Kidney tubule cell (primary cell): ENCODE measurements at regions not wholly inside any gene's neighbourhood (a gene's known extent, or its start where the extent isn't known, plus 50 kb on each side); places are given as distances from the start of the nearest gene placed in this dataset.
A peak's percentile ranks its signal among the peaks of the same experiment; 100 is the strongest.
"Not testable (repeated sequence)": the region's sequence is repeated elsewhere in the genome, so short reads cannot be mapped to it uniquely, and the experiment has no call there.

ENCODE experiments used
- DNase-seq: peaks from one replicate; pipeline ENCODE4 v3.0.0-alpha.2; 2018; ENCODE audit warnings: low spot score

DNA sequence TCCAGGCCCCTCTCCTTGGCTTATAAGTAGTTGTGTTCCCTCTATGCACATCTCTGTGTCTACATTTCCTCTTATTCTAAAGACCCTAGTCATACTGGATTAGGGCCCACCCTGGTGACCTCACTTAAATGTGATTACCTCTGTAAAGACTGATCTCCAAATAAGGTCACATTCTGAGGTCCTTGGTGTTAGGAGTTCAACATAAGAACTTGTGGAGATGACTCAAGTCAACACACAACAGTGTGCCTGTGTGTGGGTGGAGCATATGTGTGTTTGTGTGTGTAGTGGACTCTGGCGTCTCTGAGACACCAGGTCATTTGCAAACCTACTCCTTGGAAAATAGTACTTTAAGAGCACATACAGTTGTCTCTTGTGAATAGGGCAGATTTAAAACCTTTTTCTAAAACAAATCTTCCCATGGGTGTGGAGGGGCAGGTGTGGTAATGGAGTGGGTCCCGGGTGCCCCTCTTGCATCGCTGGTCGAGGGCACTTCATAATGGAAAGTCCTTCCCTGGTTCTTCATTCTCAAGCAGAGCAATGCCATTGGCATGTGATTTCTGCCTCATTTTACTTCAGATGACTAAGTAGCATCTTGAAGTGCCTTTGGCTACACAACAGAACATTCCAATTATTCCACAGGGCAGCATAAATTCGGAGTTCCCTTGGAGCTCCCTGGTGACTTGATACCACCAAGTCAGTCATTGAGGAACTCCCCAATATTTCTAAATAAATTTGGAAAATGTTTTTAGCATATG is 84.4 kb downstream of the C9orf152 start:
- peak; percentile 71 for DNase-seq

- no peak for DNase-seq
Measured at GRCh38 chr9:110124439-110124838, 83.5 kb downstream of the C9orf152 start.

DNA sequence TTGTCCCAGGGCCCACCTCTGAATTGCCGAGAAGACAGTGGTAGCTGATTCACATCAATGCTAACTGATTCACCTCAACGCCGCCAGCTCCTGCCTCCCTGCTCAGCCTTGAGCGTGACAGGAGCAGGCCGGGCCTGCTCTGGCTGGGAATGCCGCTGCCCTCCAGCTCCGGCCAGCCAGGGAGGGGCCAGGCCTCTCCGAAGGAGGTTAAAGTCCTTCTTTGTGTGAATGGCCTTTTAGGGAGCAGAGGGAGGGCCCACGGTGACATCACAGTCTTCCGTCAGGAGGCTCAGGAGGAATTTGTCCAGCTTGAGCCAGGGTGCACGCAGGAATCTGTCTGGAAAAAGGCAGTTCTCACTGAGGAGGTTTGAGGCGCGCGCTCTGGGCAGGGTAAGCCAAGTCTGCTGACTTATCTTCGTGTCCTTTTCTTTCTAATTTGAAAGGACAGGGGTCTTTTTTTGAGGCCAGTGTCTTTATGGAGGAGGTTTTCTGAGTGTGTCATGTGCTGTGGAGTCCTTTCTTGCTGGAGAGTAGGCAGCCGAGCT is 82.7 kb downstream of the C9orf152 start:
- peak; percentile 98 for DNase-seq

DNA sequence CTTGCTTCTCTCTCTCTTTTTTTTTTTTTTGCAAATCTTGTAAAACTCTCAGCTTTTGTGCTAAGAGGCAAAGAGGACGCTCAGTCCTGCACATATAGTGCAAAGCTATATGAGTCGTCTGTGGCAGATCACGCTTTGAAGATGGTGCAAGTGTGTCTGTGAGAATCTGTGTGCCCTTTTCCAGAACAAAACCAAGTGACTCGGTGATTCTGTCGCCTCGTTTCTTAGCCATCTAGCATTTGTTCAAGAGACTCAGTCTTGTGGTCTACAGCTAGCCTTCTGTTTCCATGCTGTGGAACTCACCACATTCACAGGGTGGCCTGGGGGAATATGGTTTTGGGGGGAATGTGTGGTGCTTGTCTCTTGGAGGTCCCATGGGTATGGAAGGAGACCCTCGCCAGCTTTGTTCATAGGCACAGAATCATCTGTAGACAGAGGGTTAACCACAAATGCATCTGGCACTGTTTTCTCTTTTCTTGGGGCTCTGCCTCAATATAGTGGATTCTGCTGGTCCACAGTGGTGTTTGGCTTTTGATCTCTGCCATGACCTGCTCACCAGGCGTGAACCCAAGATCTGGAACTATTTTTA is 82.1 kb downstream of the C9orf152 start:
- no peak for DNase-seq

GRCh38 chr9:110126499-110126941 is 81.4 kb downstream of the C9orf152 start:
- DNase-seq: no peak

GRCh38 chr9:110126986-110127864 is 80.7 kb downstream of the C9orf152 start:
- peak; percentile 66 for DNase-seq

DNA sequence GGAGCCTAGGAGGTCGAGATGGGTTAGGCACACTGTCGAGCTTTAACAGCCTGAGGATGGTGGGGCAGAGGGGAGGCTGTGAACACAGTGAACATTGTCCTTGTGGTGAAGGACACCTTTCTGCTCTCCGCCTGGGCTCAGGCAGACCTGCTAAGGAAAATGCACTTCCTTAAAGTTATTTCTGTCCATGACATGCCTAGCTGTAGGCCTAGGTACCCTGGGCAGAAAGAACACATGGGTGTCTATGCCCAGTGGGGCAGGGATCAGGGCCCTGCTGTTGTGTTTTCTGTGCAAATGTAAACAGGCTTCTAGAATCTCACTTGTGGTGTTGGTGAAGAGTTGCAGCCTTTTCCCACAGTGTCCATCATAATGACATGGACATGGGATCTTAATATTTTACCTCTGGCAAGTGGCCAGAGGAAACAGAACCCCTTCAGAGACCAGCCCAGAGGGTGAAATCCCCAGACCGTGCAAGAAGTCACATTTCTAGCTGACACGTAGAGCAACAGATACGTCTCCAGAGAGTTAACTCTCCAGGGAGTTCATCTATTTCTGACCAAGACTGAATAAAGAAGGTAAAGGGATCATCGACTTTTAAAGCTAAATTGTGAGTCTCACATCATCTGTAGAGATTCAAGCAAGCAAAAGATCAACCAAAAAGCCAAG is 79.2 kb downstream of the C9orf152 start:
- peak; percentile 82 for DNase-seq

DNA sequence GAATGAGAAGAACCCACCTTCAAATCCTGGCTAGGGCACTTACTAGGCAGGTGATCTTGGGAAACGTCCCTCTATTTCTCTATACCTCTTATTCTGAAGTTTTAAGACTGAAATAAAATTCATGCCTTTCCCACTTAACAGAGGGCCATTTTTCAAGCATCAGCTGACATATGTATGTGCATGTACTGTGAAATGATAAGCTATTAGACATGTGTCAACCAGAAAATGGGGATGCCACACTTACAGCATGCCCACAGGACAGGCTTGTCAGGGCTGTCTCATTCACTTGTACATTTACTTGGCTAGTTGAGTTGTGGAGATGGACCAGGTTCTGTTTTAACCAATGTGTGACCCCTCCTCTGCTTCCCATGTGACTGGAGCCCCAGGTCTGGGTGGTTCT is 78.5 kb downstream of the C9orf152 start:
- no peak for DNase-seq

GRCh38 chr9:110130211-110130610 is 77.7 kb downstream of the C9orf152 start:
- DNase-seq: no peak

DNA sequence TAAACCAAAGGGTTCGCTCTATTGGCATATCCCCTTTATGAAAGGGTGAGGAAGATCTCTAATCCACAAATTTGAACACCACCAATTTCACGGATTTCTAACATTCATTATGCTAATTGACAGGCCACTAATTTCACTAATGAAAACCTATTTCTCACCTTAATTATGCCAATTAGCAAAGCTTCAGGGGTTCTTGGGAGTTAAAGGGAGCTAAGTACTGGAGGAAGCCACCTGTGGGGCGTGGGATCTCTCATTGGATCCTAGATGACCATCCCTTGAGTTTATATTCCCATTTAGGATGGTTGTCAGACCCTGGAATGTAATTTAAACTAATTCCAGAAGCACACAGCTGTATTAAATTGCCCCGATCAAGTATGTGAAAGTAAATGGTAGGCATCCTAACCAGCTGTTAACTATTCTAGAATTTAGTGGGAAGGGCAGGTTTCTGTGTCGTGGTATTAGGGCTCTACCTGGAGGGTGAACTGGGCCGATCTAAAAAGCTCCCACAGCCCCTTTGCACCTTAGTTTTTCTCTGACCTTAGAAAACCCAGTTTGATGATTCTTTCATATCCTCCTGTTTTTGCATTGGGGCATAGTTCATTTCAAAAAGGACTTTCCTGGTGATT is 77.1 kb downstream of the C9orf152 start:
- peak; percentile 48 for DNase-seq

DNA sequence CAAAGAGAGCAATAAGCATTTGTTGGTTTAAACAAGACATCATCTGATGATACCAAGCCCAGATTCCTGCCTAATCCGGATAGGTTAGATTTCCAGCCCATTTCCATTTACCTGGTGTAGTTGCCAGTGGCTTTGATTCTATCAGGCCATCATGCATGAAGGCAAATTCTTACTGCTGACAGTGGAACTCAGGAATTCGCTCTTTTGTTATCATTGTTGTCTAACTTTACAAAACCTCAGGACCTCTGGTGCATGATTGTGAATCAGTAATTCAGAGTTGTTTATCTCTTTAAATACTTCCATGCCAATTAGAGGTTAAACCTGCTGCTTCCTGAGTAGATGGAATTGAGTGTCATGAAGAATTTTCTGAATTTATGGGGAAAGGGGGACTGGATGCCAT is 76.5 kb downstream of the C9orf152 start:
- DNase-seq: peak; percentile 91

DNA sequence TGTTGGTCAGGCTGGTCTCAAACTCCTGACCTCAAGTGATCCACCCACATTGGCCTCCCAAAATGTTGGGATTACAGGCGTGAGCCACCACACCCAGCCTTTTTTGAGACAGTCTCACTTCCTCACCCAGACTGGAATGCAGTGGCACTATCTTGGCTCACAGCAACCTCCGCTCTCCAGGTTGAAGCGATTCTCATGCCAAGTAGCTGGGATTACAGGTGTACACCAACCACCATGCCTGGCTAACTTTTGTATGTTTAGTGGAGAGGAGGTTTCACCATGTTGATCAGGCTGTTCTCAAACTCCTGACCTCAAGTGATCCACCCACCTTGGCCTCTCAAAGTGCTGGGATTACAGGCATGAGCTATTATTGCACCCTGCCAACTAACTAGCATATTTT is 75.4 kb downstream of the C9orf152 start:
- DNase-seq: not testable (repeated sequence)

DNA sequence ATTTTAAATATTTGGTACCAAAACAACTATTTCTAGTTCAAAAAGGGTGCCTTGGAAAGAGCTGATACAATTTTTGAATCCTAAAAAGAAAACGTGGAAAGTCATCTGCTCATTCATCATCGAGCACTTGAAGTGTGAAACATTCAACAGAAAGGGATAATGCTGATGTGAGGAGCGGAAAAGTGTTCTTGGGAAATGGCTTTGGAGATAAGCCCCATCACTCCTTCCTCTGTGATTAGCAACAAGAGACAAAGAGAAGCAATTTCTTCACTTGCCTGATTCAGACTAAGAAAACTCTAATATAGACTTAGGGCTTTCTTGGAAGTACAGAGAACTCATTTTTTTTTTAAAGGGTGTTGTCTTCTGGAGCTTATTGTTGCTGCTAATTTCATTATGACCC is 74.9 kb downstream of the C9orf152 start:
- DNase-seq: no peak

GRCh38 chr9:110133608-110134210 is 74.2 kb downstream of the C9orf152 start:
- DNase-seq: peak; percentile 79

- DNase-seq: no peak
Measured at GRCh38 chr9:110135846-110136245, 72.1 kb downstream of the C9orf152 start.

GRCh38 chr9:110136802-110137201 is 71.2 kb downstream of the C9orf152 start:
- no peak for DNase-seq

GRCh38 chr9:110140276-110140675 is 67.7 kb downstream of the C9orf152 start:
- DNase-seq: no peak

DNA sequence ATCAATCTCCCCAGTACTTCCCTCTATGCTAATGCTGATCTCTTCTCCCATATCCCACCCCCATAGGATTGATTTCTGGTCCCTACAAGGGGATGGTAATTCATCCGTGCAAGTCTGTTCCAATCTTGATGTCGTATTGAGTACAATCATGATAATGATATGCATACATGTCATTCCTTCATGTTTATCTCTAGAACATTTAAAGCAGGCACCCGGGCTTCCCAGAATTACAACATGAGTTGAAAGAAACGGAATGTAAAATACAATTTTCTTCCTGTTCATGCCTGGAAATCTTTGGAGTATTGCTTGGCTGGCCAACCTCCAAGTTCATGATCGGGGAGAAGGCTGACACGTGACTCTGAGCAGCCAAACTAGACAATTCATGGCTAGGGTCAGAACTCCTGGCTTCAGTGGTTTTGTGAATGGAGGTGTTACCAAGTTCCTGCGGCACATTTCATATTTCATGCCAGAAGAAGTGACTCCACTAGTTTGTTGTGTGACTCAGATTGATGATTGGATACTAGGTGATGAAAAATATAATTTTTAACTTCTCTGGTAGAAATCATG is 66.6 kb downstream of the C9orf152 start:
- DNase-seq: peak; percentile 99

DNA sequence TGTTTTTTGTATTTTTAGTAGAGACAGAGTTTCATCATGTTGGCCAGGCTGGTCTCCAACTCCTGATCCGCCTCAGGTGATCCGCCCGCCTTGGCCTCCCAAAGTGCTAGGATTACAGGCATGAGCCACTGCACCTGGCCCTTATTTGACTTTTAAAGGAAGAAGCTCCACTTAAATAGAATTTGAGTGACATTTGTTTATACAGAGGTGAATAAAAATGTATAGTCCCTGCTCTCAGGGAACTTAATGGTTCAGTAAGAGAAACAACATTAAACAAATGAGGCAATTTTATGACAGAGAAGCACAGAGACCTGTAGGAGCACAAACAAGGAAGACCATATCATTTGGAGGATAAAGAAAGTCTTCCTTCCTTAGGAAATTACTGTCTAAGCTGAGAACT is 65.7 kb downstream of the C9orf152 start:
- DNase-seq: peak; percentile 33

GRCh38 chr9:110142868-110143481 is 65.0 kb downstream of the C9orf152 start:
- peak; percentile 35 for DNase-seq
